ENCODE measurements at regions not wholly inside any gene's neighbourhood (a gene's known extent, or its start where the extent isn't known, plus 50 kb on each side); places are given as distances from the start of the nearest gene placed in this dataset.
"Not testable (repeated sequence)": the region's sequence is repeated elsewhere in the genome, so short reads cannot be mapped to it uniquely, and the experiment has no call there.

GRCh38 chr5:57651127-57651526, 168.5 kb upstream of the ACTBL2 start:
- DNase-seq, result no peak

- peak; percentile 40 for DNase-seq
These were observed 167.9 kb upstream of the ACTBL2 start for GRCh38 chr5:57650360-57651069.

DNA sequence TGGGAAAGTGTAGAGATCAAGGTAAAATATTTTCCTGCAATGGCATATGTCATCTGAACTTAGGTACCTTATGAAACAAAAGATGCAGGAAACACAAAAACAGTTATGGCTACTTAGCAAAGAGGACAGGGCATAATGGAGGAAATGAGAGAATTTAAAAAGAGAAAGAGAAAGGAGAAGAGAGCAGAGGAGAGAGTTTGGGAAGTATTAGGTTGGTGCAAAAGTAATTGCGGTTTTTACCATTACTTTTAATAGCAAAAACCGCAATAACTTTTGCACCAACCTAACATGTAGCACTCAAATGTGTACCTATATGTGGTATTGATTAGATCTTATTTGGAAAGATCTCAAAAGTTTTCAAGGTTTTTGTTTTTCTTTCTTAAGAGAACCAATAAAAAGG, 160.1 kb upstream of the ACTBL2 start:
- no peak for DNase-seq

DNA sequence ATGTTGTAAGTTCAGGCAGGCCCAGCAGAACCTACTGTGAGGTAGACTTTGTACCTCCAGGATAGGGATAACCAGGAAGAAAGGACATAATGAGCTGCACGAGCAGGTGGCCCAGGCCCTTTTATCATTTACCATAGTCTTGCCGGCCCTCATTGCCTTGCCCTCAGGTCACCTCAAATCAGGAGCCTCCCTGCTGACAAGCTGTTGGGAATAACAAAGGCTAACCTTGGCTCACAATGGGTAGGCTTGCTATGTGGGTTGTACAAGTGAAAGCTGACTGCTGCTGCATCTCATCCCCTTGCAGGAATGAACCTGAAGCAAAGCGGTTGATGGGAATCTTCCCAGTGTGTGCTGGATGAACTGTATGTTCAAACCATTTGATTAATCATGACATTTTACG, 159.5 kb upstream of the ACTBL2 start:
- no peak for DNase-seq

GRCh38 chr5:57635146-57635777, 152.7 kb upstream of the ACTBL2 start:
- DNase-seq, result no peak

DNA sequence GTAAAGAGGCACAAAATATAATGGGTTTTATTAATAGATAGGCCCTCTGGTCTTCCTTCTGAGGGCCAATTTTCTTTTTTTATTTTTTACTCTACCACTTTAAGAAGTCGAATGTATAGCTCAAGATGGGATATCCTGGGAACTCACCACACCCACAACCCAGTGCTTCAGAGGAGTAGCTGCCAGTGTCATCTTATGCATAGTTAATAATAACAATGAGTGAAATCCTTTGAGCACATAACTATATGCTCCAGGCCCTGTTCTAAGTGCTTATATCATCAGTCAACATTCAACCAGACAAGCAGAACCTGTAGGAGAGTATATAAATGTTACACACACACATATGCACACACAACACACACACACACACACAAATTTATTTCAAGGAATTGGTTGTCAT, 150.3 kb upstream of the ACTBL2 start:
- DNase-seq, result no peak

DNA sequence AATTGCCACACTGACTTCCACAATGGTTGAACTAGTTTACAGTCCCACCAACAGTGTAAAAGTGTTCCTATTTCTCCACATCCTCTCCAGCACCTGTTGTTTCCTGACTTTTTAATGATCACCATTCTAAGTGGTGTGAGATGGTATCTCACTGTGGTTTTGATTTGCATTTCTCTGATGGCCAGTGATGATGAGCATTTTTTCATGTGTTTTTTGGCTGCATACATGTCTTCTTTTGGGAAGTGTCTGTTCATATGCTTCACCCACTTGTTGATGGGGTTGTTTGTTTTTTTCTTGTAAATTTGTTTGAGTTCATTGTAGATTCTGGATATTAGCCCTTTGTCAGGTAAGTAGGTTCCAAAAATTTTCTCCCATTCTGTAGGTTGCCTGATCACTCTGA, 148.5 kb upstream of the ACTBL2 start:
- DNase-seq, result not testable (repeated sequence)

- DNase-seq, result no peak
These were observed 145.1 kb upstream of the ACTBL2 start for GRCh38 chr5:57627661-57628060.

- no peak for DNase-seq
These were observed 144.1 kb upstream of the ACTBL2 start for GRCh38 chr5:57626703-57627102.

DNA sequence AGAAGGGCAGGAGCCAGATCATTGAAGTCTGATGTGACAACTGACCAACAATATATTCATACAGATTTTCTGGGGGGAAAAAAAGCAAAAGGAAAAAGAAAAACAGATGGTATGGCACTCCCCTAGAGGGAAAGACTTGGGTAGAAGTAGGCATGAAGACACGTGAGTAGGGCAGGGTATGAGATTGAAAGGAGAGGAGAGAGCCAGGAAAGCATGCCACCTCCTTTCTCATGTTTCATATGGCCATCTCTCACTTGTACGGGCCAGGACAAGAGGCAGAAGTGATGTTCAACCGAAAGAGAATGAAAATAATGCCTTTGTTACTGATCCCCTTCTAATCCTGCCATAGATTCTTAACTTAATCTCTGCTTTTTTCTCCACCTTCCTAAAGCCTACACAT, 139.0 kb upstream of the ACTBL2 start:
- no peak for DNase-seq

- no peak for DNase-seq
These were observed 136.3 kb upstream of the ACTBL2 start for GRCh38 chr5:57618767-57619381.

DNA sequence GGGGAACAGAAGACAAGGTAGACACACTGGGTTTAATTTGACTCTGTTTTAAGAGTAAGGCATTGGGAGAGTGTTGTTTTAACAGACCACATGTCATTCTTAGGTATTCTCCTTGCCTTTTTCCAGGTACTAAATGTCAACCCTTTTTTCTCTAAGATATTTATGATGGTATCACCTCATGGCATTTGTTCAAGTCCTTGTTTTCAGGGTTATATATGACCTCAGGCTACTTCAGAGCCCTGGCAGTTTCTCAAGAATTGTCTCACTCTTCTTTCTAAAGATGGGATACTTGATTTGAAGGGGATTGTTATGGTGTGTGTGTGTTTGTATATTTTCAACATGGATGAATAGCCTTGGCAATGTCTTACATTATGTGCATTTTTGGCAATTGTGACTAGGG, 131.1 kb upstream of the ACTBL2 start:
- no peak for DNase-seq

DNA sequence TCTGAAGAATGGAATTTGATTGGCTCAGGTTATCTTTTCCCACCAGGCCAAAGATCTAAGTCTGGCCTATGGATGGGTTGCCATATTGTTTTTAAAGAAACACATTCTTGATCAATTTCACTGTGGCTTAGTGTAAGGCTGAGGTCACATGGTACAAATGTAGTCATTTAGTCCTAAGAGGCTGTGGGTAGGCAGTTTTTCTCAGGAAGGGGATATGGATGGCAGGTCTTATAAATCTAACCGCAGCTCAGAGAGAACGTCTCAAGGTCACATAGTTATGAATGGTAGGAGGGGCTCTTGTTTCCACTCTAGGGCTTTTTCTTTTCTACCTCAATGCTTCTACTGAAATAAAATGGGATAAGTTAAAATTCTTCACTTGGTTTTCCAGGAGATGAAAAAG, 128.6 kb upstream of the ACTBL2 start:
- no peak for DNase-seq

DNA sequence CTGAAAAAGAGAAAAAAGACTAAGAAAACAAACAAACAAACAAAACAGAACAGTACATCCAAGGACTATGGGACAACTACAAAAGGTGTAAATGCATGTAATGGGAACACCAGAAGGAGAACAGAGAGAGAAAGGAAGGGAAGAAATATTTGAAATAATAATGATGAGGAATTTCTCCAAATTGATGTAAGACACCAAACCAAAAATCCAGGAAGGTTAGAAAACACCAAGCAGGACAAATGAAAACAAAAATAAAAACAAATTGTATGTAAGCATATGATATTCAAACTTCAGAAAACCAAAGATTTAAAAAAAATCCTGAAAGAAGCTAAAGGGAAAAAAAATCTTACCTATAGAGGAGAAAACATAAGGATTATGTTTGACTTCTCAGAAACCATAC, 125.9 kb upstream of the ACTBL2 start:
- no peak for DNase-seq

DNA sequence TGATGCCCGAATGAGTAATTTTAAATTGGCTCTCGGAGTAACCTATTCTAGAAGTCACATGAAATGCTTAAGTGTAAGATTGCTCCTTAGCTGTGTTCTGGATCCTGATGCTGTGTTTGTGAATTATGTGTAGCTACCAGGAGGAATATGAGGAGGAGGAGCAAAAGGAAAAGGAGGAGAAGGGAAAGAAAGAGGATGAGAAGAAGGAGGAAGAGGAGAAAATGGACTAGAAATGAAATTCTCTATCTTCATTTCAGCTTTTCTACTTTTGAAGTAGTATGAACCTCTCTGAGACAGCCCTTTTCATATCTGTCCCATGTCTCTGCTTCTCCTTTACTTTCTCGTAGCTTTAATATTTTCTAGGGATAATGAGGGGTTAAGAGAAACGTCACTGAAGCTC, 119.4 kb upstream of the ACTBL2 start:
- no peak for DNase-seq

- no peak for DNase-seq
These were observed 117.7 kb upstream of the ACTBL2 start for GRCh38 chr5:57600321-57600720.

DNA sequence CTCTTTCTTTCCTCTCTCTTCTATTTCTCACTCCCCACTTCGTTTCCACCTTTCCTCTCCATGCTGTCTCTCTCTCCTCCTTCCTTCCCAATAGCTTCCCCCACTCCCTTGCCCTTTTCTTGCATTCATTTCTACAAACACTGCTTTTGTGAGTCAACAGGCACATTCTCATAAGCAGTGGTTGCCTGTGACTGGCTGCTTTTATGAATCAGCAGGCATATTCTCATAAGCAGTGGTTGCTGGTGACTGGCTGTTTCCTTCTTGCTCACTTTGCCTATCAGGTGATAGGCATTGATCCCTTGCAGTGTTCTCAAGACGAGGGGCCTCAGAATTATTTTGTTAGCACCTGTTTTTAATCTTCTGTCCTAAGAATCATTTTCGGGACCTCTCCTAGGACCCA, 116.1 kb upstream of the ACTBL2 start:
- no peak for DNase-seq

DNA sequence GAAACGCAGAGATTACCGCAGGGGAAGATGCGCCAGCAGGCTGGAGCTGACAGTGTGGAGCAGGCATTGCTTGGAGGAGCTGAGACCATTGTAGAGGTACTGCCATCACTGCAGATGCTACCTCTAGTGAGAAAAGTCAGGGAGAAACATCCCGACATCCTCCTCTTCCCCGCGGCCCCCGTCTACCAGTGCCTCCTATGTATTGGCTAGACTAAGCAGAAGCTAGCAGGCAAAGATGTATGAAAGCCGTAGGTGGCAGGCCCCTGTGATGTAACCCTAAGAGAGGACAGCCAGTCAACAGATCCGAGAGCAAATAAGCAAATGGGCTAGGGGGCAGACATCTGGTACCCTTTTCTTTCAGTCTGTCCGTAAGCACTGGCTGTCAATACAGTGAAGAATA, 115.5 kb upstream of the ACTBL2 start:
- DNase-seq, result no peak

DNA sequence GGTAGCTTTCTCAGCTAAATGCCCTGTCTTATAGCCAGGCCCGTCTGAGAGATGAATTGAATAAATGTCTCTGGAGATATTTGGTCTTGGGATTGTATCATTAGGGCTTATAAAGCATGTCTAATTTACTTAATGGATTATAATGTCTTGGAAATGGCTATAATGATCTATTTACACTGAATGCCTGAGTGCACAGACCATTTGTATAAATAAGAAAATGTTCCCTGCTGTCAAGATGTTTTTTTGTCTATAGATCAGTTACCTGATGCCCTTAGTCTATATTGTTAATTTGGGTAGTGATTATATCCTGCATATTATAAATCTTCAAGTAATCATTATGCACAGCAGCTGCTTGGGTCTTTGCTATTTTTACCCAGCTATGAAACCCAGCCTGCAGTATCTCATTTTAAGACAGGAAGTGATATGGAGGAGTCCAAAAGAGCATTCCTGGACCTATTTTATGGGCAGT, 112.9 kb upstream of the ACTBL2 start:
- DNase-seq, result no peak

- no peak for DNase-seq
These were observed 111.8 kb upstream of the ACTBL2 start for GRCh38 chr5:57594436-57594835.

DNA sequence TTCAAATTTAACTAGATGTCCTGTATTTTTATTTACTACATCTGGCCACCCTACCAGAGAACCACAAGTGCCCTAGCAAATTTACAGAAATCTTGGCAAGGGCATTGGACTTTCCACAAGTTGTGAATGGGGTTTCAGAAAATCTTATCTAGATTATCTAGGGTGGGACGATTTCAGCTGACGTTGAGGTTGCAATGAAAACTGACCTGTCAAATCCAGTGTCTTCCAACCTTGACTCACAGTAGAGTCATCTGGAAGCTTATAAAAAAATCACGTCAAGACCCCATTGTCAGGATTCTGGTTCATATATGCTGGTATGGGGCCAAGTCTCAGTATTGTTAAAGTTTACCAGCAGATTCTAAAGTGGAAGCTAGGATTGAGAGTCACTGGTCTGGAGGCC, 109.6 kb upstream of the ACTBL2 start:
- DNase-seq, result no peak

GRCh38 chr5:57586649-57587048, 104.0 kb upstream of the ACTBL2 start:
- DNase-seq, result no peak

DNA sequence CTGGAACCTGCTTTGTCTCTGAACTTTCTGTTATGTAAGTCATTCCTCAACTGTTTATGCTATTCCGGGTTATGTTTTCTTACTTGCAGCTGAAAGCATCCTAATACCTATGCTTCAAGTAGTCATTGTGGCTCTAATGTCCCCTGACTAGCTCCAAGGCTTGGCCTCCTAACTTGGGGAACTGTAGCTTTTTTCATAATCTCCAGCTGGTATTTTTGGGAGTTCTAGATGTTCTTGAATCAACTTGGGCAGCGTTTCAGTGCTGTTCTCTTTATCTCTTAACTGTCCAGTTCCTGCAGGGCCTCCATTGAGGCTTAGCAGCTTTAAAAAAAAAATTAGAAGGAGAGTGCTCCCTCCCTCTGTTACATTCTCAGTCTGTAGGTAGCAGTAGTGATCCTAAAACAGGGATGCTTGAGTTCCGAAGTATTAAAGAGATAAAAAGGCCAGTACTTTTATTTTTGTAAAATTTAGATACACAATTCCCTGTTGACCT, 100.0 kb upstream of the ACTBL2 start:
- no peak for DNase-seq

GRCh38 chr5:57581772-57582171, 99.2 kb upstream of the ACTBL2 start:
- DNase-seq, result no peak

Data from NCI-H2029 (cell line).